ENCODE measurements at regions not wholly inside any gene's neighbourhood (a gene's known extent, or its start where the extent isn't known, plus 50 kb on each side); places are given as distances from the start of the nearest gene placed in this dataset.

DNA sequence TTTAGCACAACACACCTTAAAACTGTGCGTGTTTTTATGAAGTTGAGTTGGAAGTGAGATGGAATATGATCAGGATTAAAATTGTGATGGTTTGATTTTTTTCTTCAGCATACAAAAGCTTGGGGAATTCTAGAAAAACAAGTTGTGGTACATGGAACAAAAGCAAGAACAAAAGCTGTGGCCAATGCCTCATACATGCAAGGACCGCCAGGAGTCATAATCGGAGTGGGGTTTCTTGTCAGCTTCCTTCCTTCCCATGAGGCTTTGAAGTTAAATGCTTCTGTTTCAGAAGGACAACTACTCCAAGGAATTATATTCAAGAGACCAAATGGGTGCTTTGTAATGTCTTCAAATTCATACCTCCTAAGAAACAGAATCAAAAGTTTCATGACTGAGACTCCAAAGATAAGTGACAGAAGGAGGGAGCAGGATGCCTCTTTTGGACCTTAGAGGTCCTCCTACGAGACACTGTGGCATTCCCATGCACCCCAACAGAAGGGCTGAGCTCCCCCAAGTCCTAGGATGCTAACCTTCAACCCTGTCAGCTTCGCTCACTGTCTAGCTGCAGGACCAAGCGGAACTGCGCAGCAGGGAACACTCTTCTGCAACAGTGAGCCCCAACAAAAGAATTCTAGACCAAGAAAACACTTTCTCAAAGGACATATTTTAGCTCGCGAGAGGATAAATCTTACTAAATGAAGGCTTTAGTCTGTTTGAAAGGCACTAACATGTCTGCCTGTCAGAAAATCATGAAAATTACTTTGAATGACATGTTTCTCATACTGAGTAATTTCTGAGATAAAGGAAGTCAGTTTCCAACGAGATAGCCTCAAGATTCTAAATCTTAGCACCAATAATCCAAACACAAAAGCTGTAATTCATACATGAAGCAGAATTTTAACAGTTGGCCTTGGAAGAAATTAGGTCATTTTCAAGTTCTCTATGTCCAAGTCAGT lies 108.5 kb upstream of the NHSL1 start:
- Histone ChIP-seq H3K9ac (ENCODE audit: insufficient read length, low read depth) (no peak overlapping the region), H3K9me3 (ENCODE audit: insufficient read depth, low read length) (no peaks in the 10 kb centered on the region), H3K4me1 (ENCODE audit: insufficient read depth, insufficient read length) (no peaks in the 10 kb centered on the region), H3K36me3 (ENCODE audit: insufficient read depth, insufficient read length, low read length) (no peaks in the 10 kb centered on the region), H3K4me3 (ENCODE audit: insufficient read length, low read depth) (no peak overlapping the region), H3K27me3 (ENCODE audit: insufficient read depth, insufficient read length) (no peaks in the 10 kb centered on the region)
- DNase-seq (ENCODE audit: low read depth, low spot score): no peak
- TF ChIP-seq SUZ12 (IDR thresholded peaks at IDR 0.05; ENCODE audit: extremely low read depth, insufficient read depth, insufficient read length): no peak
- no peak for TF ChIP-seq ZNF274 (IDR thresholded peaks at IDR 0.05; ENCODE audit: low read depth, low read length)
- no peak for TF ChIP-seq YY1 (IDR thresholded peaks at IDR 0.05; ENCODE audit: insufficient read depth, insufficient read length)

DNA sequence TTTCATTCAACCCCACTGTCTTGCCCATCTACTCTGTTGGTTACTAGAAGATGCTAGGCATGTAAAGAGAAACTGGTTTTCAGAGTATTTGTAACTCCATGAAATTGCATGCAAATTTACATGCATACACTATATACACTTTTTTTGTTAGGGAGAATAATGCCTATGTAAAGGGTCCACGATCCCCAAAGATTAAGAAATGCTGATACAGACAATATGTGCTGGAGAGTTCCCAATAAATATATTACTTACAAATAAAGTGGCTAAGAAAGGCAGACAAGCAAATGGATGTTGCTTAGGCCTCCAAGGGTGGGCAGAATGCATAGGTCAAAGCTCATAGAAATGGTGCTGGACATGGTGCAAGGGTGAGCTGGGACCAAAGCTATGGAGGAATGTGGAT lies 109.6 kb upstream of the NHSL1 start:
- H3K36me3 ChIP-seq (ENCODE audit: insufficient read depth, insufficient read length, low read length): no peaks in the 10 kb centered on the region
- no peaks in the 10 kb centered on the region for H3K9me3 ChIP-seq (ENCODE audit: insufficient read depth, low read length)
- H3K4me1 ChIP-seq (ENCODE audit: insufficient read depth, insufficient read length): no peaks in the 10 kb centered on the region
- H3K27me3 ChIP-seq (ENCODE audit: insufficient read depth, insufficient read length): no peaks in the 10 kb centered on the region
- TF ChIP-seq SUZ12 (IDR thresholded peaks at IDR 0.05; ENCODE audit: extremely low read depth, insufficient read depth, insufficient read length) (no peak), YY1 (IDR thresholded peaks at IDR 0.05; ENCODE audit: insufficient read depth, insufficient read length) (no peak), ZNF274 (IDR thresholded peaks at IDR 0.05; ENCODE audit: low read depth, low read length) (no peak)
- no peak for DNase-seq (ENCODE audit: low read depth, low spot score)
- H3K4me3 ChIP-seq (ENCODE audit: insufficient read length, low read depth): no peak overlapping the region
- H3K9ac ChIP-seq (ENCODE audit: insufficient read length, low read depth): no peak overlapping the region

DNA sequence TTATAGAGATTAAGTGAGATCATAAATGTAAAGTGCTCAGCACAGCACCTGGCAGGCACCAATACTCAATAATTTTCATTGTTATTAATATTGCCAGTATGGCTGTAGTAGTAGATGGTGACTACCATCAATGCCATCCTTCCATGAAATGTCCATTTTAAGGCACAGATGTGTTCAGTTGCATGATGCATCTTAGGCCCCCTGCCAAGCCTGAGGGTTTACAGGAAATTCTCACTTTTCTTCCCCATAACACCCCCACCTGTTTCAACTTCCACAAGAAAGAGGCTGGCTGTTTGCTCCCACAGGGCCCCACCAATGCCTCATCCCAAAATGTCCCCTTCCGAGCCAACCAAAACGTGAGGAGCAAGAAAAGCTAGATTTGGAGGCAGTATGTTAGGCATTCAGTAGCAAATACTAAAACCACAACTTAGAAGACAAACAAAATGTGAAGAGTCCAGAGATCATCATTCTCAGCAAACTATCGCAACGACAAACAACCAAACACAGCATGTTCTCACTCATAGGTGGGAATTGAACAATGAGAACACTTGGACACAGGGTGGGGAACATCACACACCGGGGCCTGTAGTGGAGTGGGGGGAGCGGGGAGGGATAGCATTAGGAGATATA lies 110.6 kb upstream of the NHSL1 start:
- Histone ChIP-seq H3K27me3 (ENCODE audit: insufficient read depth, insufficient read length) (no peaks in the 10 kb centered on the region), H3K9me3 (ENCODE audit: insufficient read depth, low read length) (no peaks in the 10 kb centered on the region), H3K36me3 (ENCODE audit: insufficient read depth, insufficient read length, low read length) (no peaks in the 10 kb centered on the region), H3K4me3 (ENCODE audit: insufficient read length, low read depth) (no peak overlapping the region), H3K9ac (ENCODE audit: insufficient read length, low read depth) (no peak overlapping the region), H3K4me1 (ENCODE audit: insufficient read depth, insufficient read length) (no peaks in the 10 kb centered on the region)
- no peak for DNase-seq (ENCODE audit: low read depth, low spot score)
- no peak for TF ChIP-seq SUZ12 (IDR thresholded peaks at IDR 0.05; ENCODE audit: extremely low read depth, insufficient read depth, insufficient read length)
- no peak for TF ChIP-seq YY1 (IDR thresholded peaks at IDR 0.05; ENCODE audit: insufficient read depth, insufficient read length)
- TF ChIP-seq ZNF274 (IDR thresholded peaks at IDR 0.05; ENCODE audit: low read depth, low read length): no peak

DNA sequence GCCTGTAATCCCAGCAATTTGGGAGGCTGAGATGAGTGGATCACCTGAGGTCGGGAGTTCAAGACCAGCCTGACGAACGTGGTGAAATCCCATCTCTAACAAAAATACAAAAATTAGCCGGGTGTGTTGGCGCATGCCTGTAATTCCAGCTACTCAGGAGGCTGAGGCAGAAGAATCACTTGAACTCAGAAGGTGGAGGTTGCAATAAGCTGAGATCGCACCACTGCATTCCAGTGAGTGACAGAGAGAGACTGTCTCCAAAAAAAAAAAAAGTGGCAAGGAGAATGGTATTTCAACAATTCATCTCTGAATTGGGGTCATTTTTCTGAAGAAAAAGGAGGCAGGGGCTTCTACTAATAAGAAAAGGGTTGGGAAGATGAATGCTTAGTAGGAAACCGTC lies 111.5 kb upstream of the NHSL1 start:
- Histone ChIP-seq H3K9me3 (ENCODE audit: insufficient read depth, low read length) (no peaks in the 10 kb centered on the region), H3K4me1 (ENCODE audit: insufficient read depth, insufficient read length) (no peaks in the 10 kb centered on the region), H3K4me3 (ENCODE audit: insufficient read length, low read depth) (no peak overlapping the region), H3K27me3 (ENCODE audit: insufficient read depth, insufficient read length) (no peaks in the 10 kb centered on the region), H3K36me3 (ENCODE audit: insufficient read depth, insufficient read length, low read length) (no peaks in the 10 kb centered on the region), H3K9ac (ENCODE audit: insufficient read length, low read depth) (no peak overlapping the region)
- no peak for TF ChIP-seq ZNF274 (IDR thresholded peaks at IDR 0.05; ENCODE audit: low read depth, low read length)
- no peak for TF ChIP-seq SUZ12 (IDR thresholded peaks at IDR 0.05; ENCODE audit: extremely low read depth, insufficient read depth, insufficient read length)
- TF ChIP-seq YY1 (IDR thresholded peaks at IDR 0.05; ENCODE audit: insufficient read depth, insufficient read length): no peak
- DNase-seq (ENCODE audit: low read depth, low spot score): no peak

DNA sequence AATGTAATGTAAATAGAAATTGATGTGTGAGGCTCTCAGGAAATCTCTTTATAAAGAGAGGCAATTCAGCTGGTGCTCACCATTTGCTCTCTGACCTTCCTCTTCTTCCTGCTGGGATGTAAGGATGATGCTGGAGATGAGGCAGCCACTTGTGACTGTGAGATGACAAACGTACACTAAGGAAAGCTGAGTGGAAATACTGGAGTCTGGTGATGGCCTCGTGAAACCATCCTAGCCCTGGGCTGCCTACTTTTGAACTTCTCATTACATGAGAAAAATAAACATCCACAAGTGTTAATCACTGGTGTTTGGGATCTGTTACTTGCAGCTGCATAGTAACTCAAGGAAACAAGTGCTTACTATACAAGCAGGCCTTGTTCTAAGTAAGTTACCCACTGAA lies 114.9 kb upstream of the NHSL1 start:
- Histone ChIP-seq H3K36me3 (ENCODE audit: insufficient read depth, insufficient read length, low read length) (no peaks in the 10 kb centered on the region), H3K4me1 (ENCODE audit: insufficient read depth, insufficient read length) (no peaks in the 10 kb centered on the region)

DNA sequence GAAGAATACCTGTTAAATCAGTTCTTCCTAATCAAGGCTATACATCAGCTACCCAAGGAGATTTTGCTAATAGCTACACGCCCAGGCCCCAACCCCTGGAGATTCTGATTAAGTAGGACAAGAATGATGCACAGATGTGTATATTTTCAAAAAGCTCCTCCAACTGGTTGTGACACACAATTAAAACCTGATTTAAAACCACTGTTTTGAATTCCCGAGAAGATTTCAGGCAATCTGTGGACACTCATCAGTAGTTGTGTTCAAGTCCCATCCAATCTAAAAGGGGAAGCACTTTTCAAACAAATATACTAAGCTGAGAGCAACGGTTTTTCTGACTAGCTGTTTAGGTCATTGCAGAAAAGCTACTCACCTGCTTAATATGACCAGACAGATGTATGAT lies 118.9 kb upstream of the NHSL1 start:
- TF ChIP-seq SUZ12 (IDR thresholded peaks at IDR 0.05; ENCODE audit: extremely low read depth, insufficient read depth, insufficient read length): no peak
- TF ChIP-seq ZNF274 (IDR thresholded peaks at IDR 0.05; ENCODE audit: low read depth, low read length): no peak
- TF ChIP-seq YY1 (IDR thresholded peaks at IDR 0.05; ENCODE audit: insufficient read depth, insufficient read length): no peak
- H3K4me3 ChIP-seq (ENCODE audit: insufficient read length, low read depth): no peak overlapping the region
- no peak overlapping the region for H3K9ac ChIP-seq (ENCODE audit: insufficient read length, low read depth)
- H3K27me3 ChIP-seq (ENCODE audit: insufficient read depth, insufficient read length): no peaks in the 10 kb centered on the region
- no peaks in the 10 kb centered on the region for H3K4me1 ChIP-seq (ENCODE audit: insufficient read depth, insufficient read length)
- no peaks in the 10 kb centered on the region for H3K9me3 ChIP-seq (ENCODE audit: insufficient read depth, low read length)
- no peak for DNase-seq (ENCODE audit: low read depth, low spot score)
- H3K36me3 ChIP-seq (ENCODE audit: insufficient read depth, insufficient read length, low read length): no peaks in the 10 kb centered on the region

More for the DNA sequence above, 114.9 kb upstream of the NHSL1 start:
- H3K9ac ChIP-seq (ENCODE audit: insufficient read length, low read depth): no peak overlapping the region
- no peak overlapping the region for H3K4me3 ChIP-seq (ENCODE audit: insufficient read length, low read depth)
- no peak for DNase-seq (ENCODE audit: low read depth, low spot score)
- TF ChIP-seq SUZ12 (IDR thresholded peaks at IDR 0.05; ENCODE audit: extremely low read depth, insufficient read depth, insufficient read length): no peak
- no peak for TF ChIP-seq YY1 (IDR thresholded peaks at IDR 0.05; ENCODE audit: insufficient read depth, insufficient read length)
- no peak for TF ChIP-seq ZNF274 (IDR thresholded peaks at IDR 0.05; ENCODE audit: low read depth, low read length)
- no peaks in the 10 kb centered on the region for H3K27me3 ChIP-seq (ENCODE audit: insufficient read depth, insufficient read length)
- H3K9me3 ChIP-seq (ENCODE audit: insufficient read depth, low read length): no peaks in the 10 kb centered on the region

DNA sequence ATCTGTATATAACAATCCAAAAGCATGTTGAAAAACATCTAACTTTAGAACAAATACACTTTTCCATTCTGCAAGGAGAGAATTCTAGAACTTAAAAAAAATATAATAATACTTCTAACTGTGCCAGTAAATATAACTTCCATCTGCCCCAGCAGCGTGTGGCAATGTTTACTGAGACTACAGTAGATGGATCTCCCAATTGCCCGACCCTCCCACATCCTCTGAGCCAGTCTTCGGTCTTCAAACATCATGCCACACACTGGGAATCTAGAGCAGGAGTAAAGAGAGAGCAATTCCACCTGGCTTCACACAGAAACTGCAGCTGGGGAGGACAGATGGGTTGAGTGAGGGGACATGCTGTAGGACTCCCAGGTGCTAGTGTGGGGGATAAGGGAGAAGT lies 121.3 kb upstream of the NHSL1 start:
- DNase-seq (ENCODE audit: low read depth, low spot score): no peak
- Histone ChIP-seq H3K36me3 (ENCODE audit: insufficient read depth, insufficient read length, low read length) (no peaks in the 10 kb centered on the region), H3K9me3 (ENCODE audit: insufficient read depth, low read length) (no peaks in the 10 kb centered on the region), H3K9ac (ENCODE audit: insufficient read length, low read depth) (no peak overlapping the region), H3K4me3 (ENCODE audit: insufficient read length, low read depth) (no peak overlapping the region), H3K4me1 (ENCODE audit: insufficient read depth, insufficient read length) (no peaks in the 10 kb centered on the region), H3K27me3 (ENCODE audit: insufficient read depth, insufficient read length) (no peaks in the 10 kb centered on the region)
- TF ChIP-seq YY1 (IDR thresholded peaks at IDR 0.05; ENCODE audit: insufficient read depth, insufficient read length) (no peak), SUZ12 (IDR thresholded peaks at IDR 0.05; ENCODE audit: extremely low read depth, insufficient read depth, insufficient read length) (no peak), ZNF274 (IDR thresholded peaks at IDR 0.05; ENCODE audit: low read depth, low read length) (no peak)

Data from NT2/D1 (cell line).